Caco-2 (cell line): ENCODE measurements at regions not wholly inside any gene's neighbourhood (a gene's known extent, or its start where the extent isn't known, plus 50 kb on each side); places are given as distances from the start of the nearest gene placed in this dataset.

Experiments
- BruUV-seq: library from RNA; stranded (reverse); fragments of 400-500 nt; replicated peaks from 2 replicates; lab custom pipeline; 2021; lab: Mats Ljungman, UMichigan
- CTCF ChIA-PET: fragments of 300-600 bp; sonication (Branson Sonifier 250); formaldehyde crosslinking; loops from one replicate; lab custom pipeline; 2022; ENCODE audit warnings: antibody characterized with exemption; lab: Charles Lee
- POLR2A ChIA-PET: fragments of 300-600 bp; sonication (Branson Sonifier 250); formaldehyde crosslinking; loops from one replicate; lab custom pipeline; 2022; ENCODE audit warnings: antibody characterized with exemption; lab: Charles Lee
- DNase-seq, 2 experiments: peaks; one replicate each; pipeline versions ENCODE4 v3.0.0 to v3.0.0-alpha.2; 2020 to 2022
- H3K27me3 ChIP-seq: replicated peaks from 2 replicates; pipeline ENCODE4 v1.6.0; 2011; ENCODE audit warnings: low read length; ENCODE audit not compliant: control insufficient read depth, insufficient read depth
- H3K36me3 ChIP-seq: 2 replicates; pipeline ENCODE4 v1.5.1; 2011; ENCODE audit warnings: low read length; ENCODE audit not compliant: control insufficient read depth, insufficient read depth
- H3K4me1 ChIP-seq: fragments of 250-450 bp; sonication (Bioruptor Pico); 2 replicates; pipeline ENCODE4 v1.5.1; 2020; ENCODE audit warnings: mild to moderate bottlenecking
- H3K4me3 ChIP-seq: 2 replicates; pipeline ENCODE4 v1.5.1; 2011; ENCODE audit warnings: low read depth, mild to moderate bottlenecking, control low read depth, low read length
- H3K9me3 ChIP-seq: fragments of 250-450 bp; sonication (Bioruptor Pico); 2 replicates; pipeline ENCODE4 v1.5.1; 2020; ENCODE audit warnings: mild to moderate bottlenecking, moderate library complexity
- H3K27ac Mint-ChIP-seq: one replicate; pipeline ENCODE4 v1.8.0; 2022; ENCODE audit warnings: mixed read lengths; ENCODE audit not compliant: unreplicated experiment
- H3K27me3 Mint-ChIP-seq: one replicate; pipeline ENCODE4 v1.8.0; 2022; ENCODE audit warnings: mixed read lengths; ENCODE audit not compliant: insufficient read depth, unreplicated experiment
- H3K36me3 Mint-ChIP-seq: one replicate; pipeline ENCODE4 v1.8.0; 2022; ENCODE audit warnings: mild to moderate bottlenecking, mixed read lengths; ENCODE audit not compliant: insufficient read depth, unreplicated experiment
- H3K4me1 Mint-ChIP-seq: one replicate; pipeline ENCODE4 v1.8.0; 2022; ENCODE audit warnings: low read depth, mixed read lengths; ENCODE audit not compliant: unreplicated experiment
- H3K4me3 Mint-ChIP-seq: one replicate; pipeline ENCODE4 v1.8.0; 2022; ENCODE audit warnings: mild to moderate bottlenecking, moderate library complexity, mixed read lengths; ENCODE audit not compliant: unreplicated experiment
- H3K9me3 Mint-ChIP-seq: one replicate; pipeline ENCODE4 v1.8.0; 2022; ENCODE audit warnings: mixed read lengths; ENCODE audit not compliant: unreplicated experiment
- CTCF ChIP-seq, 2 experiments: fragments of 200-600 bp in 1 of 2; IDR thresholded peaks; 1 replicate in 1 of 2; 2 replicates in 1 of 2; pipeline versions ENCODE4 v1.5.1 to v1.8.0; 2011 to 2022; ENCODE audit warnings: antibody characterized with exemption in 1 of 2, control low read depth in 1 of 2, inconsistent platforms in 1 of 2, low read depth in 1 of 2, low read length in 1 of 2, mild to moderate bottlenecking in 1 of 2, moderate library complexity in 1 of 2; ENCODE audit not compliant: insufficient read depth in 1 of 2, severe bottlenecking in 1 of 2, unreplicated experiment in 1 of 2
- intact Hi-C: fragments of 100-400 bp; cut with micrococcal nuclease; formaldehyde crosslinking; loops from one replicate; pipeline ENCODE4 v1.10.0; 2022; ENCODE audit not compliant: unreplicated experiment

GRCh38 chr16:6482696-6483468 lies 849.8 kb upstream of the RBFOX1 start:
- no peak overlapping the region for H3K4me3 ChIP-seq
- Mint-ChIP-seq H3K36me3 (peaks cover 6% of the 10 kb centered on the region), H3K27ac (no peak overlapping the region), H3K9me3 (no peaks in the 10 kb centered on the region), H3K4me3 (no peak overlapping the region), H3K27me3 (peaks cover 7% of the 10 kb centered on the region), H3K4me1 (no peaks in the 10 kb centered on the region)
- H3K27me3 ChIP-seq, result no peaks in the 10 kb centered on the region
- no peaks in the 10 kb centered on the region for H3K9me3 ChIP-seq
- no peaks in the 10 kb centered on the region for H3K4me1 ChIP-seq
- no peaks in the 10 kb centered on the region for H3K36me3 ChIP-seq
- no TSS peak for BruUV-seq
- ChIA-PET CTCF (no interaction called here), POLR2A (no interaction called here)
- DNase-seq, result no peak
- no peak for TF ChIP-seq CTCF (IDR thresholded peaks at IDR 0.05; ENCODE audit: insufficient read depth in 1 of 2, low read depth in 1 of 2, low read length in 1 of 2, severe bottlenecking in 1 of 2, unreplicated experiment in 1 of 2)
- intact Hi-C loops, result no loop called here

GRCh38 chr16:6481894-6482293 lies 850.8 kb upstream of the RBFOX1 start:
- Mint-ChIP-seq H3K27ac (no peak overlapping the region), H3K4me3 (no peak overlapping the region), H3K36me3 (peaks cover 6% of the 10 kb centered on the region), H3K4me1 (no peaks in the 10 kb centered on the region), H3K9me3 (no peaks in the 10 kb centered on the region), H3K27me3 (peaks cover 7% of the 10 kb centered on the region)
- Histone ChIP-seq H3K27me3 (no peaks in the 10 kb centered on the region), H3K9me3 (no peaks in the 10 kb centered on the region), H3K4me1 (no peaks in the 10 kb centered on the region), H3K4me3 (no peak overlapping the region), H3K36me3 (no peaks in the 10 kb centered on the region)
- CTCF ChIA-PET, result no interaction called here
- POLR2A ChIA-PET, result no interaction called here
- intact Hi-C loops, result no loop called here
- no TSS peak for BruUV-seq
- TF ChIP-seq CTCF (IDR thresholded peaks at IDR 0.05; ENCODE audit: insufficient read depth in 1 of 2, low read depth in 1 of 2, low read length in 1 of 2, severe bottlenecking in 1 of 2, unreplicated experiment in 1 of 2), result no peak
- no peak for DNase-seq

GRCh38 chr16:6453742-6454141 lies 878.9 kb upstream of the RBFOX1 start:
- Histone ChIP-seq H3K4me1 (no peaks in the 10 kb centered on the region), H3K27me3 (no peaks in the 10 kb centered on the region), H3K36me3 (no peaks in the 10 kb centered on the region), H3K9me3 (no peaks in the 10 kb centered on the region), H3K4me3 (no peak overlapping the region)
- H3K4me1 Mint-ChIP-seq, result no peaks in the 10 kb centered on the region
- no peaks in the 10 kb centered on the region for H3K36me3 Mint-ChIP-seq
- no peak for TF ChIP-seq CTCF (IDR thresholded peaks at IDR 0.05; ENCODE audit: insufficient read depth in 1 of 2, low read depth in 1 of 2, low read length in 1 of 2, severe bottlenecking in 1 of 2, unreplicated experiment in 1 of 2)
- H3K9me3 Mint-ChIP-seq, result peaks cover 14% of the 10 kb centered on the region
- no peak overlapping the region for H3K27ac Mint-ChIP-seq
- DNase-seq, result no peak
- peaks cover 6% of the 10 kb centered on the region for H3K27me3 Mint-ChIP-seq
- H3K4me3 Mint-ChIP-seq, result no peak overlapping the region
- POLR2A ChIA-PET, result no interaction called here
- BruUV-seq, result no TSS peak
- CTCF ChIA-PET, result no interaction called here
- intact Hi-C loops, result no loop called here
